ENCODE measurements at regions not wholly inside any gene's neighbourhood (a gene's known extent, or its start where the extent isn't known, plus 50 kb on each side); places are given as distances from the start of the nearest gene placed in this dataset.

GRCh38 chr17:68707031-68707430, 105.9 kb upstream of the FAM20A start:
- H3K9me3 ChIP-seq (ENCODE audit: control insufficient read depth in 2 of 2, insufficient read depth in 1 of 2, low read depth in 1 of 2, low read length in 1 of 2), result no peaks in the 10 kb centered on the region
- no peaks in the 10 kb centered on the region for H3K4me1 ChIP-seq (ENCODE audit: control insufficient read depth in 2 of 2, insufficient read depth in 2 of 2, low read length in 1 of 2)
- no peak overlapping the region for H3K4me3 ChIP-seq (ENCODE audit: low read depth in 1 of 2, low read length in 2 of 2)
- no peaks in the 10 kb centered on the region for H3K36me3 ChIP-seq (ENCODE audit: control insufficient read depth in 2 of 2, insufficient read depth in 2 of 2, low read length in 1 of 2)
- 72 to 88% methylated on average over 4 of the region's 4 CpGs for WGBS, 2 donors
- no peaks in the 10 kb centered on the region for H3K27me3 ChIP-seq (ENCODE audit: control insufficient read depth in 1 of 2, insufficient read depth in 2 of 2, low read length in 2 of 2)
- H3K27ac ChIP-seq (ENCODE audit: low read depth in 2 of 2, low read length in 1 of 2), result no peak overlapping the region

GRCh38 chr17:68706356-68706920, 105.3 kb upstream of the FAM20A start:
- Histone ChIP-seq H3K27ac (ENCODE audit: low read depth in 2 of 2, low read length in 1 of 2) (no peak overlapping the region), H3K4me1 (ENCODE audit: control insufficient read depth in 2 of 2, insufficient read depth in 2 of 2, low read length in 1 of 2) (no peaks in the 10 kb centered on the region), H3K36me3 (ENCODE audit: control insufficient read depth in 2 of 2, insufficient read depth in 2 of 2, low read length in 1 of 2) (no peaks in the 10 kb centered on the region), H3K27me3 (ENCODE audit: control insufficient read depth in 1 of 2, insufficient read depth in 2 of 2, low read length in 2 of 2) (no peaks in the 10 kb centered on the region), H3K9me3 (ENCODE audit: control insufficient read depth in 2 of 2, insufficient read depth in 1 of 2, low read depth in 1 of 2, low read length in 1 of 2) (no peaks in the 10 kb centered on the region), H3K4me3 (ENCODE audit: low read depth in 1 of 2, low read length in 2 of 2) (no peak overlapping the region)
- 64 to 75% methylated on average over 5 of the region's 5 CpGs for WGBS, 2 donors

DNA sequence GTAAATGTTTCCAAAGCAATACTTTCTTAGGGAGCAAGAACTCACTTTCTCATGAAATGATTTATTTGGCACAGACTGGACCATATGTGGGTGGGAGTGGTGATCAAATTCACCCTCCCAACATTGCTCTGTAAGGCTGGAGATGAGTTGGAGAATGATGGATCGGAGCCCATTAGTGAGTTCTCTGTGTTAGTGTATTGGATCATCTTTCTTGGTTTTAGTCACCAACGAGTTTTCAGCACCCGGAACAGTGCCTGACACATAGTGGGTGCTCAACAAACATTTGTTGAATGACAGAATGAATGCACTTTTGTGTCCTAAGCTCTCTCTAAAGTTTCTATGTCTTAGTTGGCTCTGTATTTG, 104.5 kb upstream of the FAM20A start:
- 74 to 77% methylated on average over 3 of the region's 3 CpGs for WGBS, 2 donors
- H3K4me1 ChIP-seq (ENCODE audit: control insufficient read depth in 2 of 2, insufficient read depth in 2 of 2, low read length in 1 of 2), result no peaks in the 10 kb centered on the region
- no peak overlapping the region for H3K4me3 ChIP-seq (ENCODE audit: low read depth in 1 of 2, low read length in 2 of 2)
- no peaks in the 10 kb centered on the region for H3K9me3 ChIP-seq (ENCODE audit: control insufficient read depth in 2 of 2, insufficient read depth in 1 of 2, low read depth in 1 of 2, low read length in 1 of 2)
- H3K27ac ChIP-seq (ENCODE audit: low read depth in 2 of 2, low read length in 1 of 2), result no peak overlapping the region
- no peaks in the 10 kb centered on the region for H3K36me3 ChIP-seq (ENCODE audit: control insufficient read depth in 2 of 2, insufficient read depth in 2 of 2, low read length in 1 of 2)
- H3K27me3 ChIP-seq (ENCODE audit: control insufficient read depth in 1 of 2, insufficient read depth in 2 of 2, low read length in 2 of 2), result no peaks in the 10 kb centered on the region

DNA sequence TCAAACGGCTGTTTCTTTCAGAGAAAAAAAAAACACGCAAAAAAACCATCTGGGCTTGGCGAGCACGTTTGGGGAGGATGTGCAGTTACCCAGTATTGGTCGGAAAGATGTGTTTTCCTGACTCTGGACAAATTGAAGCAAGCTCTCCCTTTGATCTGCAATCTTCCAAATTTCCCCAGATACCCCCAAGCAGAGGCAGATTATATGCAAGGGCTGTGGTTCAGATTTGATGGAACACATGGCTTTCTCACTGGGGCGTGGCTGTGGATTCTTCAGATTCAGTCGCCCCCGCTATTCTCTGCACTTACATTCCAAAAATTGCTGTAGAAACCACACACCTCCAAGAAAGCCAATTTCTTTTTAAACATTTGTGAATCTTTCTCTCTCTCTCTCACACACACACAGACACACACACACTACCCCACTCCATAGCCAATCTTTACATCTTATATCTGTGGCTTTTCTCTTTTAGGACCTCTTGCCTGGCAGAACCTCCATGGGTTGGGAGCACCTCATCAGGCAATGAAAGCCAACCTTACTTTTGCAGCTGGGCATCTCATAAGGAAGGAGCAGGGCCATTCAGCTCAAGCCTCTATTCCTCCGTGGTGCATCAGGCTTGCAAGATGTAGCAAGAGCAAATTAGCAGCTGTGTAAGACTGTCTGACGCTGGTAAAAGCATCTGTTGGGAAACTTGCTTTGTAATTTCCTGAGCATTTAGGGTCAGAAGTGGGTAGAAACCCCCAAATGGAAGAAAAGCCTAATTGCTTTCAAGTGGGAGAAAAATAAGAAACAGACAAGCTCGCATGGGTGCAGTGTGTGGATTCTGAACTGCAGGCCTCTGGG, 103.9 kb upstream of the FAM20A start:
- Histone ChIP-seq H3K27ac (ENCODE audit: low read depth in 2 of 2, low read length in 1 of 2) (no peak overlapping the region), H3K9me3 (ENCODE audit: control insufficient read depth in 2 of 2, insufficient read depth in 1 of 2, low read depth in 1 of 2, low read length in 1 of 2) (no peaks in the 10 kb centered on the region), H3K4me1 (ENCODE audit: control insufficient read depth in 2 of 2, insufficient read depth in 2 of 2, low read length in 1 of 2) (no peaks in the 10 kb centered on the region), H3K4me3 (ENCODE audit: low read depth in 1 of 2, low read length in 2 of 2) (no peak overlapping the region), H3K36me3 (ENCODE audit: control insufficient read depth in 2 of 2, insufficient read depth in 2 of 2, low read length in 1 of 2) (no peaks in the 10 kb centered on the region), H3K27me3 (ENCODE audit: control insufficient read depth in 1 of 2, insufficient read depth in 2 of 2, low read length in 2 of 2) (no peaks in the 10 kb centered on the region)
- 72 to 74% methylated on average over 11 of the region's 11 CpGs for WGBS, 2 donors

DNA sequence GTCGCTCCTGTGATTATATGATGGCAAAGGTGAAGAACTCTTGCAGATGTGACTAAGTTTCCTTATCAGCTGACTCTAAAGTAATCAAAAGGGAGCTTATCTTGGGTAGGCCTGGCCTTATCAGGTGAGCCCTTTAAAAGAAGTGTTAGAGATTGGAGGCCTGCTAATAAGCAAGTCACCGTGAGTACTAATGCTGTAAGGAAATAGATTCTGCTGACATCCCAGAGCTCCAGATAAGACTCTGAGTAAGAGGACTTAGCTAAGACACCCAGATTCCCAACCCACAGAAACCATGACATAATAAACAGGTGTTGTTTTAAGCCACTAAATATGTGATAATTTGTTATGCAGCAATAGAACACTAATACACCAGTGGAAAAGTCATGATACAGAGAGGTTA, 99.9 kb upstream of the FAM20A start:
- Histone ChIP-seq H3K4me3 (ENCODE audit: low read depth in 1 of 2, low read length in 2 of 2) (no peak overlapping the region), H3K36me3 (ENCODE audit: control insufficient read depth in 2 of 2, insufficient read depth in 2 of 2, low read length in 1 of 2) (no peaks in the 10 kb centered on the region), H3K4me1 (ENCODE audit: control insufficient read depth in 2 of 2, insufficient read depth in 2 of 2, low read length in 1 of 2) (no peaks in the 10 kb centered on the region), H3K9me3 (ENCODE audit: control insufficient read depth in 2 of 2, insufficient read depth in 1 of 2, low read depth in 1 of 2, low read length in 1 of 2) (no peaks in the 10 kb centered on the region), H3K27me3 (ENCODE audit: control insufficient read depth in 1 of 2, insufficient read depth in 2 of 2, low read length in 2 of 2) (no peaks in the 10 kb centered on the region), H3K27ac (ENCODE audit: low read depth in 2 of 2, low read length in 1 of 2) (peak overlapping the region in 1 of 2 donors; percentile 36)
- WGBS, 2 donors, result 49 to 54% methylated on average over 2 of the region's 2 CpGs

DNA sequence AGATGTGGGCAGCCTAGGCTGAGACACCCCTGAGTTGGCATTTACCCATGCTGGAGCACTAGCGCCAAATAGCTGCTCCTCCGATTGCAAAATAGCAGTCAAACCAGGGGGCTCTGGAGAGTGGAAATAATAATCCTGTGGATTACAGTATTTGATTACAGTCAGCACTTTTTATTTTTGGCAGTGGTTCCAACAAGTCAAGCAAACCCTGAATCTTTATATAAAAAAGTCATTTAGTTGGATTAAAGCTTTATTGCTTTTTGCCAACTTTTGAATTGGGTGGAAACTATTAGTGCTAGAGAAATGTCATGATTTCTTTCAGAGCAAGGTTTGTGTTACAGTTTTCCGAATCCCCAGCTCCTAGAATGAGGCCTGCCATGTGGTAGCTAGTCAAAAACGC, 99.3 kb upstream of the FAM20A start:
- H3K4me3 ChIP-seq (ENCODE audit: low read depth in 1 of 2, low read length in 2 of 2), result no peak overlapping the region
- no peaks in the 10 kb centered on the region for H3K36me3 ChIP-seq (ENCODE audit: control insufficient read depth in 2 of 2, insufficient read depth in 2 of 2, low read length in 1 of 2)
- no peaks in the 10 kb centered on the region for H3K4me1 ChIP-seq (ENCODE audit: control insufficient read depth in 2 of 2, insufficient read depth in 2 of 2, low read length in 1 of 2)
- H3K27me3 ChIP-seq (ENCODE audit: control insufficient read depth in 1 of 2, insufficient read depth in 2 of 2, low read length in 2 of 2), result no peaks in the 10 kb centered on the region
- H3K27ac ChIP-seq (ENCODE audit: low read depth in 2 of 2, low read length in 1 of 2), result peak overlapping the region in 1 of 2 donors; percentile 18
- 30 to 47% methylated on average over 4 of the region's 4 CpGs for WGBS, 2 donors
- H3K9me3 ChIP-seq (ENCODE audit: control insufficient read depth in 2 of 2, insufficient read depth in 1 of 2, low read depth in 1 of 2, low read length in 1 of 2), result no peaks in the 10 kb centered on the region

GRCh38 chr17:68699936-68700335, 98.8 kb upstream of the FAM20A start:
- Histone ChIP-seq H3K27ac (ENCODE audit: low read depth in 2 of 2, low read length in 1 of 2) (no peak overlapping the region), H3K4me3 (ENCODE audit: low read depth in 1 of 2, low read length in 2 of 2) (no peak overlapping the region), H3K4me1 (ENCODE audit: control insufficient read depth in 2 of 2, insufficient read depth in 2 of 2, low read length in 1 of 2) (no peaks in the 10 kb centered on the region), H3K36me3 (ENCODE audit: control insufficient read depth in 2 of 2, insufficient read depth in 2 of 2, low read length in 1 of 2) (no peaks in the 10 kb centered on the region), H3K27me3 (ENCODE audit: control insufficient read depth in 1 of 2, insufficient read depth in 2 of 2, low read length in 2 of 2) (no peaks in the 10 kb centered on the region), H3K9me3 (ENCODE audit: control insufficient read depth in 2 of 2, insufficient read depth in 1 of 2, low read depth in 1 of 2, low read length in 1 of 2) (no peaks in the 10 kb centered on the region)
- WGBS, 2 donors, result 74 to 78% methylated on average over 6 of the region's 6 CpGs

GRCh38 chr17:68698746-68699145, 97.6 kb upstream of the FAM20A start:
- no peaks in the 10 kb centered on the region for H3K36me3 ChIP-seq (ENCODE audit: control insufficient read depth in 2 of 2, insufficient read depth in 2 of 2, low read length in 1 of 2)
- no peak overlapping the region for H3K4me3 ChIP-seq (ENCODE audit: low read depth in 1 of 2, low read length in 2 of 2)
- no peaks in the 10 kb centered on the region for H3K4me1 ChIP-seq (ENCODE audit: control insufficient read depth in 2 of 2, insufficient read depth in 2 of 2, low read length in 1 of 2)
- no peaks in the 10 kb centered on the region for H3K27me3 ChIP-seq (ENCODE audit: control insufficient read depth in 1 of 2, insufficient read depth in 2 of 2, low read length in 2 of 2)
- H3K9me3 ChIP-seq (ENCODE audit: control insufficient read depth in 2 of 2, insufficient read depth in 1 of 2, low read depth in 1 of 2, low read length in 1 of 2), result no peaks in the 10 kb centered on the region
- no peak overlapping the region for H3K27ac ChIP-seq (ENCODE audit: low read depth in 2 of 2, low read length in 1 of 2)
- 19 to 27% methylated on average over 3 of the region's 3 CpGs for WGBS, 2 donors

GRCh38 chr17:68697850-68698361, 96.7 kb upstream of the FAM20A start:
- H3K27ac ChIP-seq (ENCODE audit: low read depth in 2 of 2, low read length in 1 of 2), result no peak overlapping the region
- WGBS, 2 donors, result 69 to 92% methylated on average over 1 of the region's 1 CpG

DNA sequence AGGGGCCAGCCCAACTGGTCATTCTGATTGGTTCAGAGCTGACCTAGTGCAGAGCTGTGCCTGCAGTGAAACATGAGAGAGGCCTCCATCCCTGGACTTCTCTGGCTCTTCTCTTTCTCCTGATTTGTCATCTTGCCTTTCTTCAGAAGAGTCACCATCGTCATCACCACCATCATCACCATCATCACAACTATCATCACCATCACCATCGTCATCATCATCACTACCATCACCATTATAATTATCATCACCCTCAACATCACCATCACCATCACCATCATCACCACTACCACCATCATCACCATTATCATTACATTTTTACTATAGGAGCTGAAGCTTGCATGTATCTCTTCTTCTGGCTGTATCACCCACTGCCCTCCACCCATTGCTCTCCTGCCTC, 94.5 kb upstream of the FAM20A start:
- H3K27ac ChIP-seq (ENCODE audit: low read depth in 2 of 2, low read length in 1 of 2), result no peak overlapping the region
- H3K4me3 ChIP-seq (ENCODE audit: low read depth in 1 of 2, low read length in 2 of 2), result no peak overlapping the region
- 88 to 92% methylated on average over 2 of the region's 2 CpGs for WGBS, 2 donors
- H3K27me3 ChIP-seq (ENCODE audit: control insufficient read depth in 1 of 2, insufficient read depth in 2 of 2, low read length in 2 of 2), result no peaks in the 10 kb centered on the region
- H3K9me3 ChIP-seq (ENCODE audit: control insufficient read depth in 2 of 2, insufficient read depth in 1 of 2, low read depth in 1 of 2, low read length in 1 of 2), result no peaks in the 10 kb centered on the region
- H3K4me1 ChIP-seq (ENCODE audit: control insufficient read depth in 2 of 2, insufficient read depth in 2 of 2, low read length in 1 of 2), result no peaks in the 10 kb centered on the region
- H3K36me3 ChIP-seq (ENCODE audit: control insufficient read depth in 2 of 2, insufficient read depth in 2 of 2, low read length in 1 of 2), result no peaks in the 10 kb centered on the region

More at GRCh38 chr17:68697850-68698361, 96.7 kb upstream of the FAM20A start:
- no peaks in the 10 kb centered on the region for H3K9me3 ChIP-seq (ENCODE audit: control insufficient read depth in 2 of 2, insufficient read depth in 1 of 2, low read depth in 1 of 2, low read length in 1 of 2)
- no peak overlapping the region for H3K4me3 ChIP-seq (ENCODE audit: low read depth in 1 of 2, low read length in 2 of 2)
- H3K36me3 ChIP-seq (ENCODE audit: control insufficient read depth in 2 of 2, insufficient read depth in 2 of 2, low read length in 1 of 2), result no peaks in the 10 kb centered on the region
- H3K4me1 ChIP-seq (ENCODE audit: control insufficient read depth in 2 of 2, insufficient read depth in 2 of 2, low read length in 1 of 2), result no peaks in the 10 kb centered on the region
- no peaks in the 10 kb centered on the region for H3K27me3 ChIP-seq (ENCODE audit: control insufficient read depth in 1 of 2, insufficient read depth in 2 of 2, low read length in 2 of 2)
